B cell (primary cell): ENCODE measurements at regions not wholly inside any gene's neighbourhood (a gene's known extent, or its start where the extent isn't known, plus 50 kb on each side); places are given as distances from the start of the nearest gene placed in this dataset.

Experiments used
- ATAC-seq: fragments of 200-7000 bp; cut with Tn5 transposase; one replicate; pipeline ENCODE4 v1.10.0; 2021; ENCODE audit warnings: low read depth, mild to moderate bottlenecking, moderate number of reproducible peaks, moderate library complexity
- CTCF ChIA-PET: fragments of 350-600 bp; sonication (Branson Sonifier 250); formaldehyde crosslinking; loops from one replicate; lab custom pipeline; 2021; ENCODE audit warnings: antibody characterized with exemption, inconsistent platforms; lab: Charles Lee
- POLR2A ChIA-PET: fragments of 350-600 bp; sonication (Branson Sonifier 250); formaldehyde crosslinking; loops from one replicate; lab custom pipeline; 2021; ENCODE audit warnings: antibody characterized with exemption; lab: Charles Lee
- DNase-seq: peaks from one replicate; pipeline ENCODE4 v3.0.0; 2013
- H2AFZ ChIP-seq: 2 replicates; pipeline ENCODE4 v1.6.1; 2012; ENCODE audit warnings: mild to moderate bottlenecking, low read depth, low read length; ENCODE audit not compliant: insufficient read depth, poor library complexity, severe bottlenecking
- H3K27ac ChIP-seq, 2 donors: 1 replicate in 1 of 2; 2 replicates in 1 of 2; pipeline ENCODE4 v1.5.1; 2012 to 2013; ENCODE audit warnings: low read length in 2 of 2, mild to moderate bottlenecking in 2 of 2, moderate library complexity in 1 of 2
- H3K27me3 ChIP-seq, 4 experiments: fragments of 200-600 bp in 1 of 4; sonication (generic) in 1 of 4; replicated peaks in 1 of 4; 1 replicate in 2 of 4; 2 replicates in 2 of 4; pipeline versions ENCODE4 v1.6.1 to v1.7.0; 2013 to 2016; ENCODE audit warnings: low read length in 3 of 4, mild to moderate bottlenecking in 2 of 4, mixed read lengths in 1 of 4, moderate library complexity in 1 of 4; ENCODE audit not compliant: insufficient read depth in 4 of 4, control insufficient read depth in 3 of 4; ENCODE audit errors: control extremely low read depth in 1 of 4
- H3K36me3 ChIP-seq, 2 experiments: replicated peaks in 1 of 2; 1 replicate in 1 of 2; 2 replicates in 1 of 2; pipeline versions ENCODE4 v1.6.1 to v1.7.1; 2013; ENCODE audit warnings: low read length in 1 of 2; ENCODE audit not compliant: insufficient read depth in 2 of 2, control insufficient read depth in 1 of 2; ENCODE audit errors: control extremely low read depth in 1 of 2, extremely low read depth in 1 of 2
- H3K4me1 ChIP-seq, 2 donors: fragments of 200-600 bp in 1 of 2; sonication (generic) in 1 of 2; 1 replicate in 1 of 2; 2 replicates in 1 of 2; pipeline versions ENCODE4 v1.5.1 to v1.6.1; 2013 to 2017; ENCODE audit warnings: low read length in 2 of 2; ENCODE audit not compliant: control insufficient read depth in 2 of 2, insufficient read depth in 2 of 2
- H3K4me2 ChIP-seq: replicated peaks from 2 replicates; pipeline ENCODE3; 2012; ENCODE audit warnings: mild to moderate bottlenecking, low read depth, low read length; ENCODE audit not compliant: poor library complexity, severe bottlenecking
- H3K4me3 ChIP-seq, 5 experiments: fragments of 200-600 bp in 1 of 5; sonication (generic) in 1 of 5; 1 replicate in 3 of 5; 2 replicates in 2 of 5; pipeline versions ENCODE4 v1.5.1 to v1.7.0; 2011 to 2016; ENCODE audit warnings: low read length in 4 of 5, mild to moderate bottlenecking in 4 of 5, low read depth in 2 of 5, control low read depth in 1 of 5, moderate library complexity in 1 of 5; ENCODE audit not compliant: insufficient read depth in 1 of 5; ENCODE audit errors: control extremely low read depth in 1 of 5, extremely low read depth in 1 of 5
- H3K79me2 ChIP-seq: fragments of 200-600 bp; sonication (generic); one replicate; pipeline ENCODE4 v1.6.0; 2016; ENCODE audit warnings: low read length; ENCODE audit not compliant: control insufficient read depth, insufficient read depth
- H3K9ac ChIP-seq: fragments of 200-600 bp; sonication (generic); 2 replicates; pipeline ENCODE4 v1.6.1; 2017; ENCODE audit warnings: mild to moderate bottlenecking, low read length, moderate library complexity
- H3K9me3 ChIP-seq, 3 donors: one replicate each; pipeline versions ENCODE4 v1.6.1 to v1.7.1; 2013; ENCODE audit warnings: low read length in 2 of 3; ENCODE audit not compliant: control insufficient read depth in 2 of 3, insufficient read depth in 1 of 3; ENCODE audit errors: control extremely low read depth in 1 of 3
- H4K20me1 ChIP-seq: 2 replicates; pipeline ENCODE4 v1.6.0; 2012; ENCODE audit warnings: mild to moderate bottlenecking, low read length; ENCODE audit not compliant: insufficient read depth, control insufficient read depth, poor library complexity, severe bottlenecking
- H3K27ac Mint-ChIP-seq: one replicate; pipeline ENCODE4 v1.8.0; 2021; ENCODE audit warnings: mixed read lengths
- H3K27me3 Mint-ChIP-seq: one replicate; pipeline ENCODE4 v1.8.0; 2021; ENCODE audit warnings: mixed read lengths
- H3K4me1 Mint-ChIP-seq: one replicate; pipeline ENCODE4 v1.8.0; 2021; ENCODE audit warnings: mixed read lengths
- H3K4me3 Mint-ChIP-seq: one replicate; pipeline ENCODE4 v1.8.0; 2021; ENCODE audit warnings: mixed read lengths
- H3K9me3 Mint-ChIP-seq: one replicate; pipeline ENCODE4 v1.8.0; 2022; ENCODE audit warnings: mixed read lengths; ENCODE audit not compliant: insufficient read depth
- EZH2 ChIP-seq: IDR thresholded peaks from 2 replicates; pipeline ENCODE4 v1.6.1; 2012; ENCODE audit warnings: borderline replicate concordance, low read depth, mild to moderate bottlenecking, moderate library complexity, low read length; ENCODE audit not compliant: insufficient read depth, poor library complexity, severe bottlenecking
- WGBS: methylation state at CpG from one replicate; pipeline ENCODE4 v1.1.5; 2013; ENCODE audit warnings: missing lambda C conversion rate; ENCODE audit not compliant: insufficient coverage; 5-methylcytosine and 5-hydroxymethylcytosine counted together
- intact Hi-C: fragments of 100-400 bp; cut with micrococcal nuclease; formaldehyde crosslinking; loops from one replicate; pipeline ENCODE4 v1.10.0; 2022
- TF ChIP-seq, protein P1 (sequence below): fragments of 200-600 bp; IDR thresholded peaks from one replicate; pipeline ENCODE4 v1.8.0; 2022; ENCODE audit warnings: antibody characterized with exemption, mild to moderate bottlenecking

DNA sequence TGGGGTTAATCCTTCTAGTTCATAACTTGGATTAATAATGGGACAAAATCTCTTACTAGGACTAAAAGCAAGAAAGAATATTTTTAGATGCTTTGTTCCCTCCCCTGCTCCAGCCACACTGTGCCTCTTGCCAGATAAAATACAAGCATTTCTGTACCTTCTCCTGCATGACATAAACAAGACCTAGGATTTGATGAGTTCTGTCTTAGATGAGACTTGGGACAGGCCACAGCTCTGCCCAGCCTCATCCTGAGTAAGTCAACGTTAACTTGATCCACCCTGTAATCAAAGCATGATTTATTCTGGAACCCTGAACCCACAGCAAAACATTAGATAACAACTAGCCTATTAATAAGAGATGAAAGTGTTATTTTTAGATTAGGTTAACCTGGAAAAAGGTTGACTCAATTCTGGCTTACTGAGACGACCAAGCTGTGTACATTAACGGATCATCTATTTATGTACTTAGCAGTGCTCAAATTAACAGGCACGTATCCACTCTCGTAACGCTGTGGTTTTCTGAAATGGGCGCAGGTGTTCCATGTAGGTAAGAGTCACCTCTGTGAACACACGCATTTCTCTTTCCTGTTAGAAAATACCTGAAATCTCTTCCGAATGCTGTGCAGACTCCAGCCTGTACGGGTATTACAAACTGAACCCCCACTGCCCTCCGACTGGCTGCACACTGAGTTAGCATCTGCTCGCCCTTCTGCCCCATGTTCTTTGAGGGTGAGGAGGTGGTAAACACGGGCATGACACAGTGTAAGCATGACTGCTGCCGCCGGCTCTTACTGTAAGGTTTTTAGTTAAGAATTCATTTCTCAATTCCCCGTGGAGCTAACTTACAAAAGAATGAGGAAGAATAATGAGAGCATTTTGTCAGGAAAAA is 132.1 kb upstream of the FOXQ1 start:
- Histone ChIP-seq H3K9ac (no peak overlapping the region), H3K9me3 (no peaks in the 10 kb centered on the region), H3K4me3 (no peak overlapping the region), H3K4me1 (no peaks in the 10 kb centered on the region), H3K27me3 (peaks cover 0 to 3% (median 0%) of the 10 kb centered on the region in 4 experiments), H4K20me1 (no peaks in the 10 kb centered on the region), H3K27ac (no peak overlapping the region), H3K36me3 (no peaks in the 10 kb centered on the region), H2AFZ (no peak overlapping the region), H3K79me2 (no peaks in the 10 kb centered on the region), H3K4me2 (no peak overlapping the region)
- 92% methylated on average over 12 of the region's 16 CpGs for WGBS
- ChIA-PET POLR2A (no interaction called here), CTCF (no interaction called here)
- DNase-seq: no peak
- H3K27ac Mint-ChIP-seq: no peak overlapping the region
- no peak overlapping the region for H3K4me3 Mint-ChIP-seq
- H3K27me3 Mint-ChIP-seq: peaks cover 14% of the 10 kb centered on the region
- TF ChIP-seq, protein P1, sequence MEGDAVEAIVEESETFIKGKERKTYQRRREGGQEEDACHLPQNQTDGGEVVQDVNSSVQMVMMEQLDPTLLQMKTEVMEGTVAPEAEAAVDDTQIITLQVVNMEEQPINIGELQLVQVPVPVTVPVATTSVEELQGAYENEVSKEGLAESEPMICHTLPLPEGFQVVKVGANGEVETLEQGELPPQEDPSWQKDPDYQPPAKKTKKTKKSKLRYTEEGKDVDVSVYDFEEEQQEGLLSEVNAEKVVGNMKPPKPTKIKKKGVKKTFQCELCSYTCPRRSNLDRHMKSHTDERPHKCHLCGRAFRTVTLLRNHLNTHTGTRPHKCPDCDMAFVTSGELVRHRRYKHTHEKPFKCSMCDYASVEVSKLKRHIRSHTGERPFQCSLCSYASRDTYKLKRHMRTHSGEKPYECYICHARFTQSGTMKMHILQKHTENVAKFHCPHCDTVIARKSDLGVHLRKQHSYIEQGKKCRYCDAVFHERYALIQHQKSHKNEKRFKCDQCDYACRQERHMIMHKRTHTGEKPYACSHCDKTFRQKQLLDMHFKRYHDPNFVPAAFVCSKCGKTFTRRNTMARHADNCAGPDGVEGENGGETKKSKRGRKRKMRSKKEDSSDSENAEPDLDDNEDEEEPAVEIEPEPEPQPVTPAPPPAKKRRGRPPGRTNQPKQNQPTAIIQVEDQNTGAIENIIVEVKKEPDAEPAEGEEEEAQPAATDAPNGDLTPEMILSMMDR: no peak
- no peak for TF ChIP-seq EZH2
- no peaks in the 10 kb centered on the region for H3K9me3 Mint-ChIP-seq
- no peaks in the 10 kb centered on the region for H3K4me1 Mint-ChIP-seq
- no peak for ATAC-seq
- intact Hi-C loops: no loop called here

DNA sequence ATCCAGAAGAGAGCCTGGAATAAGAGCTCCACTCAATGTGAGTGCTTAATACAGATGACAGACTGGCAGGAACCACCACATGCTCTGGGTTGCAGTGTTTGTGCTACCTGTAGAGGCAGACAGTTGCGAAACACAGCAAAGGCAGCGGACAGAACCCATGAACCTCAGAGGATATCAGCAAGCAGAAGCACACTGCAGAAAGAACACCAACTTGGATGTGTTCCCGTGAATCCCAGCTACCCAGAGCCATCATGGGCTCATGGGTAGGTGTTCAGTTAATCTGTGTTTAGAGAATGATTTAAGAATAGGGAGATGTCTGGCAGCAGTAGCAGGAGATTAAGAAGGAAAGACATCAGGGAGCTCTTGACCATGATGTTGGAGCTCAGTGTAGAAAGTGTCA is 133.3 kb upstream of the FOXQ1 start:
- Histone ChIP-seq H2AFZ (no peak overlapping the region), H3K4me1 (no peaks in the 10 kb centered on the region), H3K9me3 (no peaks in the 10 kb centered on the region), H3K4me2 (no peak overlapping the region), H3K4me3 (no peak overlapping the region), H3K36me3 (no peaks in the 10 kb centered on the region), H3K9ac (no peak overlapping the region), H3K27me3 (peaks cover 0 to 3% (median 0%) of the 10 kb centered on the region in 4 experiments), H3K27ac (no peak overlapping the region), H3K79me2 (no peaks in the 10 kb centered on the region), H4K20me1 (no peaks in the 10 kb centered on the region)
- intact Hi-C loops: no loop called here
- WGBS: 92% methylated on average over 2 of the region's 3 CpGs
- Mint-ChIP-seq H3K27ac (no peak overlapping the region), H3K9me3 (no peaks in the 10 kb centered on the region), H3K27me3 (peaks cover 14% of the 10 kb centered on the region), H3K4me1 (no peaks in the 10 kb centered on the region), H3K4me3 (no peak overlapping the region)
- no peak for TF ChIP-seq EZH2
- TF ChIP-seq, protein P1: no peak
- DNase-seq (no peak), ATAC-seq (no peak)
- POLR2A ChIA-PET: no interaction called here
- CTCF ChIA-PET: no interaction called here
